ENCODE measurements at regions not wholly inside any gene's neighbourhood (a gene's known extent, or its start where the extent isn't known, plus 50 kb on each side); places are given as distances from the start of the nearest gene placed in this dataset.

- TF ChIP-seq ARNT (IDR thresholded peaks at IDR 0.05), result no peak
- no peak for TF ChIP-seq FOXA1 (IDR thresholded peaks at IDR 0.05)
- TF ChIP-seq FOXK2 (IDR thresholded peaks at IDR 0.05), result no peak
- no peak for TF ChIP-seq BHLHE40 (IDR thresholded peaks at IDR 0.05; ENCODE audit: borderline replicate concordance)
- no peak for TF ChIP-seq TARDBP (IDR thresholded peaks at IDR 0.05)
- no peak for TF ChIP-seq ELF4 (IDR thresholded peaks at IDR 0.05)
- no peak for TF ChIP-seq SUZ12 (IDR thresholded peaks at IDR 0.05)
Observed at GRCh38 chr16:74200921-74201320, 95.7 kb upstream of the PSMD7 start.

All from HEK293T (cell line).